Medulla oblongata (tissue), 1 donor: ENCODE measurements at regions not wholly inside any gene's neighbourhood (a gene's known extent, or its start where the extent isn't known, plus 50 kb on each side); places are given as distances from the start of the nearest gene placed in this dataset.
"Not testable (repeated sequence)": the region's sequence is repeated elsewhere in the genome, so short reads cannot be mapped to it uniquely, and the experiment has no call there.

ENCODE experiments used
- DNase-seq: peaks from one replicate; pipeline ENCODE4 v3.0.0-alpha.2; 2015; ENCODE audit errors: extremely low spot score

DNA sequence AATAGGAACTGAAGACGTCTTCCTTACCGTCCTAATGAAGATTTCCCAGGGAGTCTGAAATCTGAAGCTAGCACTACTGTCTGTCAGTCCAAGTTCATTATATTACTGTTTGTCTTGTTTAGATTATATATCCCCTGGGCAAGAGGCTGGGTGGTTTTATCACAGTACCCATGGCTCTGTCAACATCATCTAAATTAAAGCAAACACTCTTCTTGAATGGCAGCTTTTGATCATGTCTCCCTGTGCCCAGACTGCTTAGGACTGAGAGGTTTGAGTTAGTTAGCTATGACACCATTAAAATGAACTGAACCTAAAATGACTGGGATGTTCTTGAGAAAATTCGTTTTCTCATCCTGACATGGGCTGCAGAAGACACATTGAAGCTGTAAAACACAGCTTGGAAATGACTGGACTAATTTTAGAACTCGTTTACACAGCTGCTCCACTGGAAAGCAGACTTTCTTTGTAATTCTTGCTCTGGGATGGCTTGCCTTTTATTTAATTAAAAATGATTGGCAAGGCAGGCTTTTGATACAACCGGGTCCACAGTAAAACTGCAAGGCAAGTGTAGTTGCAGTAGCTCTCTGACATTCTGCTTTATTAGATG lies 243.5 kb downstream of the MFSD1 start:
- DNase-seq: no peak

DNA sequence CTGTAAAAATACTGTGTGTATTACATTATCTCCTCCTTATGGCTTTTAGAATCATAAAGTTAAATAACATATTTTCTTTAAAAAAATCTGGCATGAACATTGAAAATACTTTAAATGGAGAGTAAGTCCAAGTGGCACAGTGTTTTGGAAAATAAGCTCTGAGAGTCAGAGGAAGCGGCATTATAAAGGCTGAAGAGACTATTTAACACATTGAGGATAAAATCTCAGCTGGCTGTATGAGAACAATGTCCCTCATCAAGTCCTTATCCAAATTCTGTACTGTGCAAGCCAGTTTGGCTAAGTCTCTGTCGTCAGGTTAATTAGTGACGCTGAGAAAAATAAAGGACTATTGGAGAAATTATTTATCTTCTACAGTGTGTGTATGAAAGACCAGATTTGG lies 245.5 kb downstream of the MFSD1 start:
- DNase-seq: no peak

DNA sequence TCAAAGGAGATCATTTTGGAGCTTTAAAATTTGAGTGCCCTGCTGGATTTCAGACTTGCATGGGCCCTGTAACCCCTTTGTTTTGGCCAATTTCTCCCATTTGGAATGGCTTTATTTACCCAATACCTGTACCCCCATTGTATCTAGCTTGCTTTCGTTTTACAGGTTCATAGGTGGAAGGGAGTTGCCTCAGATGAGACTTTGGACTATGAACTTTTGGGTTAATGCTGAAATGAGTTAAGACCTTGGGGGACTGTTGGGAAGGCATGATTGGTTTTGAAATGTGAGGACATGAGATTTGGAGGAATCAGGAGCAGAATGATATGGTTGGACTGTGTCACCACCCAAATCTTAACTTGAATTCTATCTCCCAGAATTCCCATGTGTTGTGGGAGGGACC lies 250.6 kb downstream of the MFSD1 start:
- not testable (repeated sequence) for DNase-seq

DNA sequence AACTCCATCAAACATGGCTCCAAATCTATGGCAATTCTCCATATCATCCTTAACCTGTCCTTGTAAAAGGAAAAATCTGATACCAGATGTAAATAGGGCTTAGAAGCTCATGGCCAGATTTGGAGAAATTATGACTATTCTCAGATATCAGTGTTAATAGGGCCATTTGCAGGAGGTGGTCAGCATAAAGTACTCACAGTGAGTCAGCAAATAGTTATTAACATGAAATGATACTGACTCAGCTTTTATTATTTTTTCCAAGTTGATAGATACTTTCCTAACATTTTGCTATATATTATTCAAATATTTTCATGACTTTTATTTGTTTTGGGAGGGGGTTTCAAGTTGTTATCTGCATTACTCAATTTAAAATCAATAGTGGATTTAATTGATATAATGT lies 255.8 kb downstream of the MFSD1 start:
- DNase-seq: no peak

DNA sequence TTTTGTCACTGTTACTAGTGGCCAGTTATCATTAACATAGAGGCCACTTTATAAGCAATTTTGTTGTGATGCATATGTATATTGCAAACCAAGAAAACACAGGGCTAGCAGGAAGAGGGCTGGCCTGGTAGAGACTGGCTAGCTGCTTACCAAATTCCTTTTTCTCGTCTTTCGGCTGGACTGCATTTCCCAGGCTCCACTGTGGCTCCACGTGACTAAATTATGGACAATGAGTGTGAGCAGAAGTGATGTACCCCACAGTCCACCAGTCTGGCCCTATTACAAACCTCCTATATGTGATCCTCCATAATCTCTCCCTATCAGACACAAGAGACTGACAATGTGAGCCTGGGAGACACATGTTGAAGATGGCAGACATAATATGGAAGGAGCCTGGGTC lies 257.0 kb downstream of the MFSD1 start:
- DNase-seq: no peak

DNA sequence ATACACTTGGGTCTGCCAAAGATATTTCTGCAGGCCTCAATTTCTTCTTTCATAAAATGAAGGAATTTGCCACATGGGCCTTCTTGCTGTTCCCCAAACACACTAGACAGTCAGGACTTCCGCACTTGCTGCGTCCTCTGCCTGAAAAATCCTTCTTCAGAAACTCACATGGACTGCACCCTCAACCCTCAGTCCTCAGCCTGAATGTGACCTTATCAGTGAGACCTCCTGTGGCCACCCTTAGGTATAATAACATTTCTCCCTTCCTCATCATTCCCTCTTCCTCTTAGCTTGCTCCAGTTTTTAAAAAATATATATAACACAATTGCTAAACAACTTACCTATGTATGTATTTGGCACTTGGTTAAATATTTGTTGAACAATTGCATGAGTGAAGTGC lies 257.5 kb downstream of the MFSD1 start:
- DNase-seq: no peak

GRCh38 chr3:159062734-159063410 lies 261.0 kb downstream of the MFSD1 start:
- no peak for DNase-seq

DNA sequence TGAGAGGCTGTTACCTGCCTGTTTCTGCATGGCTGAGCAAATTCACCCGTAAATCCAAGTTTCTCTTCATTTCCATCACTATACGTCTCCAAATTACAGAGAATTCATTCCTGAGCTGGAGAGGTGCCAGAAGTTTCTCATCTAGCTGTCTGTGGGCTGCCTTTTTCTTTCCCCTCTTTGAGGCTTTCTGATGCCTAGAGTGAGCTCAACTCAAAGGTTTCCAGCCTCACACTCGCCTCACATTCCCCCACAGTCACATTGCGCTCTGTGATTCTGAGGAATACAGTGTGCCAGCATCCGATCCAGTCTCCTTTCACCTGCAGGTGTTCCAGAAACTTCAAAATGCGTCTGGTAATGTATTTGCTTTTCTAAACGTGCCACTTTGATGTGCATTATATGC lies 267.2 kb downstream of the MFSD1 start, which contains the start of gene IQCJ:
TSS of gene IQCJ (plus strand) at position 229 of the 400 bp plus-strand sequence.
- DNase-seq: peak; percentile 3

- DNase-seq: no peak
Observed at GRCh38 chr3:159069866-159070425, 268.1 kb downstream of the MFSD1 start.

DNA sequence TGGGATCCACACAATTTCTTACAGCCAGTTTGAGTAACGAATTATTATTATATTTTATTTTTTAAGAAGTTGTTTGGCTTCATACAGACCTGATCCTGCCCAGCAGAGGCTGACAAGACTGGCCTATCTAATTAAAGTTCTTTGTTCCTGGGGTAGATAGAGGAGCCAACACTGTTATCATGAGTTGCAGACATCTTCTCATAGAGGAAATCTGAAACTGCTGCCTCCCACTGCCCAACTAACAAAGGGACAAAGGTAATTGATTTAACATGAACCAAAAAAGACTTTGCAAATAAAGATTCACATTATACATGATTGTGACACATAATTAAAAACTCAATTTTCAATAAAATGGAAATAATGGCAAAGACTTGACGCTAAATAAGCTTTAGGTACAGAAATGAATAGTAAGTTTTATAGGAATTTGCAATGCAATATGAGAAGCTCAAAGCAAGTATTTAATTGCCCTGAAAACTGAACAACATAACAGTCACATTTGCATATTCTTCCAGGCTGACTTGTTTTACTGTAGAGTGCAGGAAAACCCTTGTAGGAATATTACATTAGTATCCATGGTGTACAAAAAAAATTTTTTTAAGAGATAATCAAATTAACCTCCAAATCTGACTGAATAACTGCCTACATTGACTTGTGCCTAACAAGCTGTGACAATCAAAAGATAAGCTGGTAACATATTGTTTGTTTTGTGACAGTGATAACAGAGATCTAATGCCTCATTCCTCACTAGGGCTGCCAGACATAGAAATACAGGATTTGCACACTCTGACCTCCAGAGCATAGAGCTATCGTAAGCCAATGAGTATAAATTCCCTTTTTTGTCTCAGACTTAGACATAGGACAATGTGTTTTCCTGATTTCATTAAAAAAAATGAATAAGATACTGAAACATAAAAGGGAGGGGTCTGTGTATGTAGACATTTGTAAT lies 273.2 kb downstream of the MFSD1 start:
- DNase-seq: no peak

DNA sequence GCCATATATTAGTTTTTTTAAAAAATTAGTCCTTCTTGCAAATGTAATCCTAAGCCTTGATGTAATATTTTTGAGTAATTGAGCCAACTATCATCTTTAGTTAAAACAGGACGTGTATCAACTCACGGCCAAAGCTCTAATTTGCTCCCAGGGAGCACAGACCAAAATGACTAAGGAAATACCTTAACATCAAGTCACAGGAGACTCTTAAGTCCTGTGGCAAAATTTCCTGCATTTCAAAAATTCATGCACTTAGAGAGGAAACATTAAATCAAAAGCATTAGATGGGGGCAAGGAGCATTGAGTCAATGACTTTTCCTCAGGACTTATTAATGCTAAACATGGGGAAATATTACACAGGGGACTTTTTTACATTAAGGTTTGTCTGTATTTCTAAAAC lies 276.0 kb downstream of the MFSD1 start:
- no peak for DNase-seq

- DNase-seq: no peak
Observed at GRCh38 chr3:159080256-159080655, 278.4 kb downstream of the MFSD1 start.

DNA sequence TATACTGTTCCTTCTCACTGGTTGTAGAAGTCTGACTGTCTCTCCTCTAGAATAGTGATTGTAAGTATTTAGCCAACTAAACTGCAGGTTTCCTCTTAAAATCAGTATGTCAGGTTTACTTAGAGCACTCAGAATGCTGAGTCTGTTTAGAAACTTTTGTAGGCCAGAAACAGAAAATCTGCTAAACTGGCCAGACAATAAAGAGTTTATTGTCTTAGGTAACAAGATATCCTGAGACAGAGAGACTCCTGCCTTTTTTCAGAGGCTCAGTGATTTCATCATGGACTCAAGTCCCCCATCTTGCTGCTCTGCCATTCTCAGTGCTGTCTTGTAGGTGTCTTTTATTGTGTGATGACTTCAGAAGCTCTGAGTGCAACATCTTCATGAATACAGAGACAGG lies 279.0 kb downstream of the MFSD1 start:
- no peak for DNase-seq

DNA sequence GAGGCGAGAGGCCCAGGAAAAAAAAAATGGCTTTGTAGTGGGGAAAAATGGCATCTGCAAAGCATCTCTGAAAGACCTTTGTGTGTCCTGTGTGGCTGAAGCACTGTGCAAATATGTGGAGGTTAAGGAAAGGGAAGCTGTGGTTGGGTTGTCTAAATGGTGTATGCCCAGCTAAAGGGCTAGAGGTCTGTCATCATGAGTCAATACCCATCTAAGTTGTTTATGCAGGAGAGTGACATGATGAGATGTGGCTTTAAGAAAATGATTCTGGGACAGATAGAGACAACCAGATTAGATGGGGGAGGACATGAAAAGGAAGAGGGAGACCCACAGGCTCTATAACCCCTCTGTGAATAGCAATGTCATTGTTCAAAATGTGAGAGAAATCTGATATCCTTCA lies 280.7 kb downstream of the MFSD1 start:
- no peak for DNase-seq

DNA sequence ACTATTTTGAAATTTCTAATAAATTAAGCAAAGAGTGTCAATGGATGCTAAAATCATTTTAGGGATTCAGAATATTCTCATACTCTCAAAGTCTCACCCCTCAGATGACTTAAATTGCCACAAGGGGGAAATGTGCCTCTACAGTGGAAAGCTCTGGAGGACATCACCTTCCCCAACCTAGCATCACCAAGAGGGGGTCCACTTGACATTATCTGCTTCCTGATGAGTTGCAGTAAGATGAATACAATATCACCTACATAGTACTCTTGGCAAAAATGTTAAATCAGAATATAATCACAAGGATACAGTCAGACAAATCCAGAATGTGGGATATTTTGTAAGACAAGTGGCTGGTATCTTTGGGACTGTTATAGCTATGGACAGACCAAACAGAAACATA lies 290.1 kb downstream of the MFSD1 start:
- DNase-seq: no peak

GRCh38 chr3:159102001-159102400 lies 300.1 kb downstream of the MFSD1 start:
- DNase-seq: no peak

DNA sequence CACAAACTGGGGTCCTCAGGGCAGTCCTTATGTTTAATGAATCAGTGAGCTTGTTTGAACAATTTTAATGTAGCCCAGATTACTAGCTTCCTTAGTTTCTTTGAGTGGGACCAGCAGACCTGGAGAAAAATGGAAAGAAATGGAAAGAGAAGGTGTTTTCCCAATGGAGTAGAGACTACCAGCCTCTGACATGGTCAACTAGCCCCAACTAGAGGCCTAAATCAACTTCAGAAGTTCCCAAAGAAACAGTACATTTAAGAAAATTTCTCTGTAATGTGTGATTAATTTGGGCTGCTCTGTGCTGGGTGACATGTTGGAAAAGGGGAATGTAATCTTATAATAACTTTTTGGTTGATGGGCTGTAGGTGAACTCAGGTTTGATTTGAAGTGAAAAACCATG lies 310.9 kb downstream of the MFSD1 start:
- DNase-seq: no peak

DNA sequence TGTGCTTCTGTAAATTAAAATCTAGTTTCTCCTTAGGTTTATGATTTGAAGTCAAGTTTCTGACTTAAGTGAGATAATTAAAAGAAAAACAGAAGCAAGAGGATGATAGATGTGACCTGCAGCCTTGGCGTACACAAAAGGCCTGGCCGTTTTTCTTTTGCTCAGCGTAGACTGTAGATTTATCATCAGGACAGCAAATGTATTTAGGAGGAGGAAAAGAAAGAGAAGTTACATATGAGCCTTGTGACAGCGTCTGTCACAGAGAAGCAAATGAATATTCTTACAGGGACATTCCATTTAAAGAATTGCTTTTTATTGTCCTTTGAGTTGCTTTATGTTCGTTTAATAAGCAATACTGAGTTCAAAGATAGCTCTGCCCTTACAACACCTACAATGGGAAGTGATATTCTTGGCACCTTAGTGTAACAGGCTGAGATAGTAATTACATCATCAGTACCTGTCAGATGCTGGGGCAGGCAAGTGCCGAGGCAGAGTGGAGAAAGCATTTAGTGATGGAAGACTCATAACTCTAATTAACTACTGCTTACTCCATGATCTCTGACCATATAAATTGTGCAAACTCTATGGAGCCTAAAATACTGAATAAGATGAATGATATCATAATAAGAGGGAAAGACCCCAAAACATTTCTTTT lies 311.5 kb downstream of the MFSD1 start:
- no peak for DNase-seq

GRCh38 chr3:159114582-159114981 lies 312.7 kb downstream of the MFSD1 start:
- DNase-seq: no peak

- DNase-seq: no peak
Observed at GRCh38 chr3:159123877-159124276, 322.0 kb downstream of the MFSD1 start.

GRCh38 chr3:159126261-159127020 lies 324.6 kb downstream of the MFSD1 start:
- DNase-seq: no peak
